Activated CD4-positive, alpha-beta T cell treated with anti-CD3 and anti-CD28 coated beads for 24 hours (primary cell): ENCODE measurements at regions not wholly inside any gene's neighbourhood (a gene's known extent, or its start where the extent isn't known, plus 50 kb on each side); places are given as distances from the start of the nearest gene placed in this dataset.
"Not testable (repeated sequence)": the region's sequence is repeated elsewhere in the genome, so short reads cannot be mapped to it uniquely, and the experiment has no call there.

Source experiments
- DNase-seq, 2 donors: peaks; one replicate each; pipeline ENCODE4 v3.0.0-alpha.2; 2020; ENCODE audit warnings: low read depth in 2 of 2

DNA sequence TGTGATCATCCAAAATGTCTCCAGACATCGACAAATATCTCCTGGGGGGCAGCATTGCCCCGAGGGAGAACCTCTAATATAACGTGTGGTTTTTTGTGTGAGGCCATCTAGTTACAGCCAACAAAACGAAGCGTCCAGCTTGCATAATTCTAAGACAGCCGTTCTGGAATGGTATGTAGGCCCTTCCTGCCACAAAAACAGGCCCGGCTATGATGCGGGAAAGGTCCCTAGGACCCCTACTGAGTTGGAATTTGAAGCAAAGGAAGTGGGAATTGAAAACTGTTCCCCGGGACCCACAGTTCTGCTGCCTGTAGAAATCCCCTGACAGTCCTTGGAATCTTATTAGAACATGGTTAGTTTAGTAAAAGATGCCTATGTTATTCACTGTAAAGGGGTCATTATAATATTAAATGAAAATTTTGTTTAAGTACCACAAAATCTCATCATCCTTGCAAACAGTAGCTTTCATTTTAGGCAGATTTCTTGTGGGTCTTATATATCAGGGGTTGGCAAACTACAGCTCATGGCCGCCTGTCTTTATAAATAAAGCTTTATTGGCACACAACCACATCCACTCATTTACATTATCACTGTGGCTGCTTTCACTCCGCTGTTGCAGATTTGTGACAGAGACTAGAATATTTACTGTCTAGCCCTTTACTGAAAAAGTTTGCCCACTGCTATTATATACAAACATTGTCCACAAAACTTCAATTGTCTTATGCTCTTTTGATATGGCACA is 70.7 kb downstream of the MSX2 start:
- DNase-seq: no peak

DNA sequence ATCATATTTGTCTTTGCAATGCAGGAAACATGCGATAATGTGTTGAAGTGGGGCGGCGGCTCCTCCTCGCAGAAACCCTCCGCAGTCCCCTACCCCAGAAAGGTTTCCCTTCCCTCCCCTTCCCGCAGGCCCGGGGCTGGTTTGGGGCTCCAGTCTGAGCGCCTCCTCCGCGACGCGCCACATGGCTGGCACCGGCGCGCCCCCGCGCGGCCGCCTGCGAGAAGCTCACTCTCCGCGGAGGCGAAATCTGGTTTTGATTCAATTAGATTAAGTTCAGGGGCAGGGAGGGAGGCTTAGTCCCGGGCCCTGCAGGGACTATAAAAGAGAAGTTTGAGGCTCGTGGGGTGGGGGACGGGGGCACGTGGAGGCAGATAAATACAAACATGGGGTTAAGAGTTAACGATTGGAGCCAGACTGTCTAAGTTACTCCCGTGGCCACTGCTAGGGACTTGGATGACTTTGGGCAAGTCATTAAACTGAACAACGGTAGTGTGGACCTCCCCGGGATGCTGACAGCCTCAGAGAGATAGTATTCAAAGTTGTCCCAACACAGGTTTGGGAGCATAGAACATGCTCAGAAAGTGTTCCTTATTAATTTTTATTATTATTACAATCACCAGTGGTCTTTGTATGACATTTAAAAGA is 69.4 kb downstream of the MSX2 start:
- DNase-seq: peak; percentile 13 to 31

- DNase-seq: no peak
These were observed 68.7 kb downstream of the MSX2 start for GRCh38 chr5:174793076-174793475.

DNA sequence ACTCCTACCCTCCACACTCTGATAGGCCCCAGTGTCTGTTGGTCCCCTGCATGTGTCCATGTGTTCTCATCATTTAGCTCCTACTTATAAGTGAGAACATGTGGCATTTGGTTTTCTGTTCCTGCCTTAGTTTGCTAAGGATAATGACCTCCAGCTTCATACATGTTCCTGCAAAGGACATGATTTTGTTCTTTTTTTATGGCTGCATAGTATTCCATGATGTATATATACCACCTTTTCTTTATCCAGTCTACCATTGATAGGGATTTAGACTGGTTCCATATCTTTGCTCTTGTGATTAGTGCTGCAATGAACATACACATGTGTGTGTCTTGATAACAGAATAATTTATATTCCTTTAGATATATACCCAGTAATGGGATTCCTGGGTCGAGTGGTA is 67.9 kb downstream of the MSX2 start:
- DNase-seq: not testable (repeated sequence)

GRCh38 chr5:174790906-174791305 is 66.5 kb downstream of the MSX2 start:
- no peak for DNase-seq

DNA sequence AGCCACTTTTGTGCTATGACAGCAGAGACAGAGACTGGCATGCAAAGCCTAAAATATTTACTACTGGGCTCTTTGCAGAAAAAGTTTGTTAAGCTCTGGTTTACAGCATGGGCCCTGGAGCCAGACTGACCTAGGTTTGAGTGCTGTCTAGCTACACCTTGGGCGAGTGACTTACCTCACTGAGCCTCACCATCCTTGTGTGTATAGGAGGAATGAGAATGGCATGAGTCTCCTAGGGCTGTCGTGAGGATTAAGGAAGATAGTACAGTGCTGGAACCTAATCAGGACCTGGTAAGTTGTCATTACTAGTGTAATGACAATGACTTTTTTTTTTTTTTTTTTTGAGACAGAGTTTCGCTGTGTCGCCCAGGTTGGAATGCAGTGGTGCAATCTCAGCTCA is 65.2 kb downstream of the MSX2 start:
- no peak for DNase-seq

DNA sequence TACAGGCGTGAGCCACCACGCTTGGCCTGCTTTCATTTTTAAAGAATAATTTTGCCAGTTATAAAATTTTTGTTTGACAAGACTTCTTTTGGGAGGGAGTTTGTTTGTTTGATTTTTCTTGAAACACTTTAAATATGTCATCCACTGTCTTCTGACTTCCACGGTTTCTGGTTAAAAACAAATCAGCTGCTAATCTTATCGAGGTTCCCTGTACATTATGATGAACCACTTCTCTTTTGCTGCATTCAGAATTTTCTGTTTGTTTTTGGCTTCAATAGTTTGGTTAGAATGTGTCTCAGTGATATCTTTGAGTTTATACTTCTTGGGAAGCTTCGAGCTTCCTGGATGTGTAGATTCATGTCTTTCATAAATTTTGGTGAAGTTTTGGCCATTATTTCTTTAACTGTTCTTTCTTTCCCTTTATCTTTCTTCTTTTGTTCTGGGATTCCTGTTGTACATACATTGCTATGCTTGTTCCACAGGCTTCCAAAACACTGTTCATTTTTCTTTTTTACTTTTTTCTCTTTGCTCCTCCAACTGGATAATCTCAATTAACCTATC is 60.8 kb downstream of the MSX2 start:
- no peak for DNase-seq
